Neural cell (in vitro differentiated cells): ENCODE measurements at regions not wholly inside any gene's neighbourhood (a gene's known extent, or its start where the extent isn't known, plus 50 kb on each side); places are given as distances from the start of the nearest gene placed in this dataset.
A peak's percentile ranks its signal among the peaks of the same experiment; 100 is the strongest.

Source experiments
- H2AFZ ChIP-seq: fragments of 200-600, 300-800 bp; sonication (generic), shearing (Covaris generic); 2 replicates; pipeline ENCODE4 v1.6.0; 2014; ENCODE audit warnings: low read depth, mild to moderate bottlenecking, antibody characterized with exemption, low read length, moderate library complexity
- H3F3A ChIP-seq: fragments of 200-600 bp; shearing (Covaris generic); 2 replicates; pipeline ENCODE4 v1.6.1; 2016; ENCODE audit warnings: mild to moderate bottlenecking, moderate library complexity, mixed read lengths, antibody characterized with exemption, low read length; ENCODE audit not compliant: insufficient read depth, poor library complexity, severe bottlenecking
- H3K27ac ChIP-seq: fragments of 200-600, 300-800 bp; sonication (generic), shearing (Covaris generic); 2 replicates; pipeline ENCODE4 v1.5.1; 2014; ENCODE audit warnings: mild to moderate bottlenecking, low read length, moderate library complexity
- H3K27me3 ChIP-seq: fragments of 300-800, 200-600 bp; sonication (generic), shearing (Covaris generic); 2 replicates; pipeline ENCODE4 v1.6.0; 2014; ENCODE audit warnings: mild to moderate bottlenecking, low read depth, low read length, moderate library complexity; ENCODE audit not compliant: insufficient read depth
- H3K36me3 ChIP-seq: fragments of 300-800, 200-600 bp; sonication (generic), shearing (Covaris generic); 2 replicates; pipeline ENCODE4 v1.5.1; 2014; ENCODE audit warnings: mild to moderate bottlenecking, antibody characterized with exemption, low read length, moderate library complexity; ENCODE audit not compliant: insufficient read depth
- H3K4me2 ChIP-seq: fragments of 300-800, 200-600 bp; sonication (generic), shearing (Covaris generic); 2 replicates; pipeline ENCODE4 v1.6.0; 2014; ENCODE audit warnings: mild to moderate bottlenecking, low read length
- H3K4me3 ChIP-seq: fragments of 300-800, 200-600 bp; sonication (generic), shearing (Covaris generic); 2 replicates; pipeline ENCODE4 v1.5.1; 2014; ENCODE audit warnings: mild to moderate bottlenecking, low read length, moderate library complexity
- H3K79me2 ChIP-seq: fragments of 200-600 bp; shearing (Covaris generic); replicated peaks from 2 replicates; pipeline ENCODE4 v1.6.0; 2014; ENCODE audit warnings: mild to moderate bottlenecking, low read length, moderate library complexity; ENCODE audit not compliant: insufficient read depth
- H3K9ac ChIP-seq: fragments of 300-800, 200-600 bp; sonication (generic), shearing (Covaris generic); 2 replicates; pipeline ENCODE4 v1.6.1; 2016; ENCODE audit warnings: mild to moderate bottlenecking, low read length, mixed read lengths
- H3K9me2 ChIP-seq: fragments of 200-600 bp; shearing (Covaris generic); 2 replicates; pipeline ENCODE4 v1.6.1; 2016; ENCODE audit warnings: mild to moderate bottlenecking, low read length, mixed read lengths; ENCODE audit not compliant: insufficient read depth
- H3K9me3 ChIP-seq: fragments of 200-600, 300-800 bp; sonication (generic), shearing (Covaris generic); 2 replicates; pipeline ENCODE4 v1.6.1; 2016; ENCODE audit warnings: mild to moderate bottlenecking, mixed run types, low read length, moderate library complexity, mixed read lengths
- H4K20me1 ChIP-seq: fragments of 200-600 bp; shearing (Covaris generic); 2 replicates; pipeline ENCODE4 v1.6.1; 2016; ENCODE audit warnings: mild to moderate bottlenecking, mixed run types; ENCODE audit not compliant: insufficient read depth
- CTCF ChIP-seq: fragments of 450-650 bp; IDR thresholded peaks from 2 replicates; pipeline ENCODE4 v1.5.1; 2014; ENCODE audit warnings: antibody characterized with exemption, mild to moderate bottlenecking, moderate library complexity; ENCODE audit not compliant: poor library complexity, severe bottlenecking
- EP300 ChIP-seq: fragments of 450-650 bp; conservative IDR thresholded peaks from 2 replicates; pipeline ENCODE4 v1.6.1; 2014; ENCODE audit warnings: antibody characterized with exemption, mild to moderate bottlenecking, moderate library complexity; ENCODE audit not compliant: poor library complexity, severe bottlenecking
- EZH2 ChIP-seq: fragments of 200-600, 300-800 bp; shearing (Covaris generic), sonication (generic); IDR thresholded peaks from 2 replicates; pipeline ENCODE4 v1.6.1; 2014; ENCODE audit warnings: antibody characterized with exemption, low read length, borderline replicate concordance, mild to moderate bottlenecking; ENCODE audit not compliant: insufficient read depth, poor library complexity, severe bottlenecking
- MXI1 ChIP-seq: fragments of 450-650 bp; conservative IDR thresholded peaks from 2 replicates; pipeline ENCODE4 v1.6.1; 2014; ENCODE audit warnings: antibody characterized with exemption, mild to moderate bottlenecking; ENCODE audit not compliant: poor library complexity, severe bottlenecking
- POLR2AphosphoS5 ChIP-seq: IDR thresholded peaks from 2 replicates; pipeline ENCODE4 v1.6.1; 2012
- RAD21 ChIP-seq: fragments of 450-650 bp; conservative IDR thresholded peaks from 2 replicates; pipeline ENCODE4 v1.6.1; 2014; ENCODE audit warnings: antibody characterized with exemption, mild to moderate bottlenecking, moderate library complexity
- REST ChIP-seq: IDR thresholded peaks from 2 replicates; pipeline ENCODE4 v1.6.1; 2012; ENCODE audit warnings: borderline replicate concordance
- SMC3 ChIP-seq: fragments of 450-650 bp; conservative IDR thresholded peaks from 2 replicates; pipeline ENCODE4 v1.6.1; 2014; ENCODE audit warnings: antibody characterized with exemption, mild to moderate bottlenecking, moderate library complexity; ENCODE audit not compliant: poor library complexity
- TAF1 ChIP-seq: IDR thresholded peaks from 2 replicates; pipeline ENCODE4 v1.6.1; 2012; ENCODE audit warnings: low read depth

- Histone ChIP-seq H3K79me2 (no peaks in the 10 kb centered on the region), H4K20me1 (no peaks in the 10 kb centered on the region), H3K9me3 (no peaks in the 10 kb centered on the region), H3K36me3 (no peaks in the 10 kb centered on the region), H3K27me3 (no peaks in the 10 kb centered on the region), H3K27ac (no peak overlapping the region), H2AFZ (no peak overlapping the region), H3F3A (no peaks in the 10 kb centered on the region), H3K4me3 (no peak overlapping the region), H3K4me2 (no peak overlapping the region), H3K9ac (no peak overlapping the region), H3K9me2 (no peaks in the 10 kb centered on the region)
- no peak for TF ChIP-seq EZH2
- peak; percentile 79 for TF ChIP-seq CTCF
- no peak for TF ChIP-seq REST
- TF ChIP-seq EP300: no peak
- TF ChIP-seq SMC3: peak; percentile 70
- TF ChIP-seq RAD21: peak; percentile 74
- TF ChIP-seq TAF1: no peak
- no peak for TF ChIP-seq MXI1
- TF ChIP-seq POLR2AphosphoS5: no peak
Measured at GRCh38 chr11:22920939-22921565, 60.8 kb upstream of the CCDC179 start.

- no peaks in the 10 kb centered on the region for H3K27me3 ChIP-seq
- H2AFZ ChIP-seq: no peak overlapping the region
- TF ChIP-seq POLR2AphosphoS5 (no peak), TAF1 (no peak), MXI1 (no peak), REST (no peak), RAD21 (no peak), EZH2 (no peak)
Measured at GRCh38 chr11:22922672-22923071, 62.4 kb upstream of the CCDC179 start.

More at GRCh38 chr11:22922672-22923071, 62.4 kb upstream of the CCDC179 start:
- Histone ChIP-seq H3K36me3 (no peaks in the 10 kb centered on the region), H4K20me1 (no peaks in the 10 kb centered on the region), H3K4me3 (no peak overlapping the region), H3F3A (no peaks in the 10 kb centered on the region), H3K79me2 (no peaks in the 10 kb centered on the region), H3K9me3 (no peaks in the 10 kb centered on the region), H3K9me2 (no peaks in the 10 kb centered on the region), H3K4me2 (no peak overlapping the region), H3K9ac (no peak overlapping the region), H3K27ac (no peak overlapping the region)
